ENCODE measurements at regions not wholly inside any gene's neighbourhood (a gene's known extent, or its start where the extent isn't known, plus 50 kb on each side); places are given as distances from the start of the nearest gene placed in this dataset.
A peak's percentile ranks its signal among the peaks of the same experiment; 100 is the strongest.

GRCh38 chr11:123357353-123357989, 72.6 kb upstream of the GRAMD1B start:
- Histone ChIP-seq H4K20me1 (ENCODE audit: insufficient read depth, low read length, poor library complexity, severe bottlenecking) (no peaks in the 10 kb centered on the region), H3K9me3 (ENCODE audit: insufficient read depth, low read depth, low read length) (no peaks in the 10 kb centered on the region), H3K27me3 (ENCODE audit: insufficient read depth, low read length, poor library complexity, severe bottlenecking) (no peaks in the 10 kb centered on the region), H2AFZ (ENCODE audit: low read length) (peak overlapping the region; percentile 97), H3F3A (ENCODE audit: low read depth) (no peaks in the 10 kb centered on the region), H3K9me2 (replicated peaks; ENCODE audit: low read depth, low read length) (no peaks in the 10 kb centered on the region), H3K4me2 (ENCODE audit: low read depth, low read length, poor library complexity, severe bottlenecking) (peak overlapping the region; percentile 75), H3K36me3 (ENCODE audit: insufficient read depth, low read length) (no peaks in the 10 kb centered on the region), H3K79me2 (ENCODE audit: insufficient read depth, low read length) (no peaks in the 10 kb centered on the region), H3K9ac (ENCODE audit: low read depth, low read length, poor library complexity, severe bottlenecking) (peak overlapping the region; percentile 46), H3K4me3 (ENCODE audit: low read length, poor library complexity, severe bottlenecking) (peak overlapping the region; percentile 77), H3K4me1 (ENCODE audit: insufficient read depth, low read length, poor library complexity, severe bottlenecking) (peaks cover 5% of the 10 kb centered on the region)
- TF ChIP-seq CTCF (conservative IDR thresholded peaks at IDR 0.05; ENCODE audit: low read length) (no peak), EZH2phosphoT487 (IDR thresholded peaks at IDR 0.05; ENCODE audit: borderline replicate concordance) (no peak)

- H3K4me2 ChIP-seq (ENCODE audit: low read depth, low read length, poor library complexity, severe bottlenecking): no peak overlapping the region
- no peaks in the 10 kb centered on the region for H3K79me2 ChIP-seq (ENCODE audit: insufficient read depth, low read length)
- H3K9me3 ChIP-seq (ENCODE audit: insufficient read depth, low read depth, low read length): no peaks in the 10 kb centered on the region
- H3K9ac ChIP-seq (ENCODE audit: low read depth, low read length, poor library complexity, severe bottlenecking): no peak overlapping the region
- H3K27me3 ChIP-seq (ENCODE audit: insufficient read depth, low read length, poor library complexity, severe bottlenecking): no peaks in the 10 kb centered on the region
- no peak overlapping the region for H3K4me3 ChIP-seq (ENCODE audit: low read length, poor library complexity, severe bottlenecking)
- TF ChIP-seq CTCF (conservative IDR thresholded peaks at IDR 0.05; ENCODE audit: low read length) (no peak), EZH2phosphoT487 (IDR thresholded peaks at IDR 0.05; ENCODE audit: borderline replicate concordance) (no peak)
- no peak overlapping the region for H2AFZ ChIP-seq (ENCODE audit: low read length)
- H3F3A ChIP-seq (ENCODE audit: low read depth): no peaks in the 10 kb centered on the region
- no peaks in the 10 kb centered on the region for H4K20me1 ChIP-seq (ENCODE audit: insufficient read depth, low read length, poor library complexity, severe bottlenecking)
- no peaks in the 10 kb centered on the region for H3K9me2 ChIP-seq (replicated peaks; ENCODE audit: low read depth, low read length)
- H3K4me1 ChIP-seq (ENCODE audit: insufficient read depth, low read length, poor library complexity, severe bottlenecking): peaks cover 5% of the 10 kb centered on the region
- H3K36me3 ChIP-seq (ENCODE audit: insufficient read depth, low read length): no peaks in the 10 kb centered on the region
Observed at GRCh38 chr11:123356539-123356938, 73.5 kb upstream of the GRAMD1B start.

- Histone ChIP-seq H3F3A (ENCODE audit: low read depth) (no peaks in the 10 kb centered on the region), H2AFZ (ENCODE audit: low read length) (no peak overlapping the region), H3K9me2 (replicated peaks; ENCODE audit: low read depth, low read length) (no peaks in the 10 kb centered on the region), H3K27me3 (ENCODE audit: insufficient read depth, low read length, poor library complexity, severe bottlenecking) (no peaks in the 10 kb centered on the region), H3K4me2 (ENCODE audit: low read depth, low read length, poor library complexity, severe bottlenecking) (no peak overlapping the region), H4K20me1 (ENCODE audit: insufficient read depth, low read length, poor library complexity, severe bottlenecking) (no peaks in the 10 kb centered on the region), H3K9me3 (ENCODE audit: insufficient read depth, low read depth, low read length) (no peaks in the 10 kb centered on the region), H3K36me3 (ENCODE audit: insufficient read depth, low read length) (no peaks in the 10 kb centered on the region), H3K9ac (ENCODE audit: low read depth, low read length, poor library complexity, severe bottlenecking) (no peak overlapping the region), H3K79me2 (ENCODE audit: insufficient read depth, low read length) (no peaks in the 10 kb centered on the region), H3K4me3 (ENCODE audit: low read length, poor library complexity, severe bottlenecking) (no peak overlapping the region), H3K4me1 (ENCODE audit: insufficient read depth, low read length, poor library complexity, severe bottlenecking) (peaks cover 5% of the 10 kb centered on the region)
- no peak for TF ChIP-seq EZH2phosphoT487 (IDR thresholded peaks at IDR 0.05; ENCODE audit: borderline replicate concordance)
- no peak for TF ChIP-seq CTCF (conservative IDR thresholded peaks at IDR 0.05; ENCODE audit: low read length)
Observed at GRCh38 chr11:123354371-123354975, 75.6 kb upstream of the GRAMD1B start.

Data from Loucy (cell line).